PC-9 (cell line): ENCODE measurements at regions not wholly inside any gene's neighbourhood (a gene's known extent, or its start where the extent isn't known, plus 50 kb on each side); places are given as distances from the start of the nearest gene placed in this dataset.

Experiments
- BruUV-seq: library from RNA; stranded (reverse); fragments of 400-500 nt; replicated peaks from 2 replicates; lab custom pipeline; 2021; lab: Mats Ljungman, UMichigan
- CTCF ChIA-PET: fragments of 300-600 bp; sonication (Branson Sonifier 250); formaldehyde crosslinking; loops from one replicate; lab custom pipeline; 2022; ENCODE audit warnings: antibody characterized with exemption; lab: Charles Lee
- POLR2A ChIA-PET: fragments of 300-600 bp; sonication (Branson Sonifier 250); formaldehyde crosslinking; loops from one replicate; lab custom pipeline; 2022; ENCODE audit warnings: antibody characterized with exemption; ENCODE audit not compliant: unreplicated experiment; lab: Charles Lee
- DNase-seq, 2 experiments: peaks; one replicate each; pipeline versions ENCODE4 v3.0.0 to v3.0.0-alpha.2; 2015 to 2022; ENCODE audit warnings: mixed read lengths in 1 of 2
- H2AFZ ChIP-seq: fragments of 200-600 bp; sonication (generic); 2 replicates; pipeline ENCODE4 v1.8.1; 2017; ENCODE audit warnings: antibody characterized with exemption
- H3F3A ChIP-seq: fragments of 200-600 bp; sonication (generic); 2 replicates; pipeline ENCODE4 v1.8.1; 2017; ENCODE audit warnings: antibody characterized with exemption, mild to moderate bottlenecking, low read depth; ENCODE audit not compliant: insufficient read depth
- H3K27ac ChIP-seq: fragments of 200-600 bp; sonication (generic); 2 replicates; pipeline ENCODE4 v1.6.1; 2016; ENCODE audit warnings: mixed run types
- H3K27me3 ChIP-seq: fragments of 200-600 bp; sonication (generic); 2 replicates; pipeline ENCODE4 v1.6.1; 2016; ENCODE audit warnings: low read depth, mixed run types; ENCODE audit not compliant: insufficient read depth
- H3K36me3 ChIP-seq: fragments of 200-600 bp; sonication (generic); 2 replicates; pipeline ENCODE4 v1.6.1; 2016; ENCODE audit warnings: low read depth, mixed run types
- H3K4me1 ChIP-seq: fragments of 200-600 bp; sonication (generic); replicated peaks from 2 replicates; pipeline ENCODE4 v1.6.1; 2016; ENCODE audit warnings: mixed run types; ENCODE audit not compliant: insufficient read depth
- H3K4me2 ChIP-seq: fragments of 200-600 bp; sonication (generic); 2 replicates; pipeline ENCODE4 v1.6.1; 2017; ENCODE audit warnings: mixed run types
- H3K4me3 ChIP-seq: fragments of 200-600 bp; sonication (generic); 2 replicates; pipeline ENCODE4 v1.6.1; 2016; ENCODE audit warnings: mixed run types
- H3K79me2 ChIP-seq: fragments of 200-600 bp; sonication (generic); 2 replicates; pipeline ENCODE4 v1.6.1; 2017; ENCODE audit warnings: low read depth, mixed run types
- H3K9me2 ChIP-seq: fragments of 200-600 bp; sonication (generic); 2 replicates; pipeline ENCODE4 v1.8.1; 2017; ENCODE audit warnings: mild to moderate bottlenecking; ENCODE audit not compliant: insufficient read depth
- H3K9me3 ChIP-seq: fragments of 200-600 bp; sonication (generic); 2 replicates; pipeline ENCODE4 v1.8.1; 2016; ENCODE audit warnings: low read depth; ENCODE audit not compliant: insufficient read depth
- H4K20me1 ChIP-seq: fragments of 200-600 bp; sonication (generic); 2 replicates; pipeline ENCODE4 v1.8.1; 2017; ENCODE audit not compliant: insufficient read depth
- EZH2 ChIP-seq: fragments of 200-600 bp; sonication (generic); IDR thresholded peaks from 2 replicates; pipeline ENCODE4 v1.8.0; 2017; ENCODE audit warnings: antibody characterized with exemption, low read depth
- intact Hi-C: fragments of 100-400 bp; cut with micrococcal nuclease; formaldehyde crosslinking; loops from one replicate; pipeline ENCODE4 v1.10.0; 2022; ENCODE audit not compliant: unreplicated experiment
- TF ChIP-seq, protein P1 (sequence below): fragments of 200-600 bp; sonication (generic); conservative IDR thresholded peaks from 2 replicates; pipeline ENCODE4 v1.6.1; 2017; ENCODE audit warnings: mixed run types, antibody characterized with exemption, mild to moderate bottlenecking, moderate library complexity

DNA sequence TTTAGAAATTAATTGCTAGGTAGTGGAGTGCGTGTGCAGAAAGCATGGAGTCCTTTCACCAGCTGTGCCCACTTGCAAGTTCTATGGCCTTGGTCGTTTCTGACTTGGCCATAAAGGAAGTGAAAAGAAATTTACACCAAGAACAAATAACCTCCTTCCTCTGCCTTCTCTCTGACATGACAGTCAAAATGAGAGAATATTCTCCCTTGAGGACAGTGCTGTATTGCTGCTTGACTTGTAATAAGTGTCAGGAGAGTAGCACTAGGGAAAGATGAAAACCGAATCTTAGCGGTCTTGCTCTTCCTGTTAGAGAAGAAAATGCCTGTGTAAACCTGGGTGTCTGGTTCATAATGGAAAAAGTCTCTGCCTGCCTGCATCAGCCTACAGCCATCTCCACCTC, 333.1 kb upstream of the RAG2 start:
- CTCF ChIA-PET = no interaction called here
- H2AFZ ChIP-seq = no peak overlapping the region

DNA sequence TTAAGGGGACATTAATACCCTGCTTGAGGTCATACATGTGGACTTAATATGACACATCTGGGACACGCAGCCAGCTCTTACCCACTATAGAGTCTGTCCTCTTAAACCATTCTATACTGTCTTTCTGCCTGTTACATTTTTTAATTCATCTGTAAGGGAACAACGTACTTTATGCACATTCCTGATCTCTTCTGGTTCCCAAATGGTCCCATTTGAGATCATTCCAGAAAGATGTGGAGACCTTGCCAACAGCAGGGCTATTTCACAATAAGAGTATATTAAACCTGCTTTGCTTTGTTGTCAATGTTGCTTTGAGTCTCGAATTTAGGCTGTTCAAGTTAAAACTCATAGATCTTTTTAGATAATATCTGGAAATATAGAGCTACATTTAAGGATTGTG, 332.2 kb upstream of the RAG2 start:
- no peaks in the 10 kb centered on the region for H3K36me3 ChIP-seq
- no peaks in the 10 kb centered on the region for H3K4me1 ChIP-seq
- no peak overlapping the region for H3K27ac ChIP-seq
- H3K4me3 ChIP-seq = no peak overlapping the region
- no peak overlapping the region for H2AFZ ChIP-seq
- no peaks in the 10 kb centered on the region for H3K79me2 ChIP-seq
- H3K4me2 ChIP-seq = no peak overlapping the region
- H4K20me1 ChIP-seq = no peaks in the 10 kb centered on the region
- peaks cover 6% of the 10 kb centered on the region; the same call in 1 of the 2 replicates for H3K27me3 ChIP-seq
- no TSS peak for BruUV-seq
- no peaks in the 10 kb centered on the region for H3F3A ChIP-seq
- intact Hi-C loops = no loop called here
- CTCF ChIA-PET = no interaction called here
- TF ChIP-seq EZH2 = no peak
- TF ChIP-seq, protein P1, sequence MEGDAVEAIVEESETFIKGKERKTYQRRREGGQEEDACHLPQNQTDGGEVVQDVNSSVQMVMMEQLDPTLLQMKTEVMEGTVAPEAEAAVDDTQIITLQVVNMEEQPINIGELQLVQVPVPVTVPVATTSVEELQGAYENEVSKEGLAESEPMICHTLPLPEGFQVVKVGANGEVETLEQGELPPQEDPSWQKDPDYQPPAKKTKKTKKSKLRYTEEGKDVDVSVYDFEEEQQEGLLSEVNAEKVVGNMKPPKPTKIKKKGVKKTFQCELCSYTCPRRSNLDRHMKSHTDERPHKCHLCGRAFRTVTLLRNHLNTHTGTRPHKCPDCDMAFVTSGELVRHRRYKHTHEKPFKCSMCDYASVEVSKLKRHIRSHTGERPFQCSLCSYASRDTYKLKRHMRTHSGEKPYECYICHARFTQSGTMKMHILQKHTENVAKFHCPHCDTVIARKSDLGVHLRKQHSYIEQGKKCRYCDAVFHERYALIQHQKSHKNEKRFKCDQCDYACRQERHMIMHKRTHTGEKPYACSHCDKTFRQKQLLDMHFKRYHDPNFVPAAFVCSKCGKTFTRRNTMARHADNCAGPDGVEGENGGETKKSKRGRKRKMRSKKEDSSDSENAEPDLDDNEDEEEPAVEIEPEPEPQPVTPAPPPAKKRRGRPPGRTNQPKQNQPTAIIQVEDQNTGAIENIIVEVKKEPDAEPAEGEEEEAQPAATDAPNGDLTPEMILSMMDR = no peak
- no peaks in the 10 kb centered on the region for H3K9me3 ChIP-seq
- no peak for DNase-seq
- POLR2A ChIA-PET = no interaction called here
- H3K9me2 ChIP-seq = no peaks in the 10 kb centered on the region

More for the DNA sequence above, 333.1 kb upstream of the RAG2 start:
- Histone ChIP-seq H3K4me2 (no peak overlapping the region), H3K9me2 (no peaks in the 10 kb centered on the region), H3F3A (no peaks in the 10 kb centered on the region), H3K27me3 (peaks cover 6% of the 10 kb centered on the region; the same call in 1 of the 2 replicates), H3K27ac (no peak overlapping the region), H4K20me1 (no peaks in the 10 kb centered on the region), H3K36me3 (no peaks in the 10 kb centered on the region), H3K4me3 (no peak overlapping the region), H3K9me3 (no peaks in the 10 kb centered on the region), H3K79me2 (no peaks in the 10 kb centered on the region), H3K4me1 (no peaks in the 10 kb centered on the region)
- intact Hi-C loops = no loop called here
- no peak for TF ChIP-seq EZH2
- TF ChIP-seq, protein P1 = no peak
- BruUV-seq = no TSS peak
- no peak for DNase-seq
- POLR2A ChIA-PET = no interaction called here

DNA sequence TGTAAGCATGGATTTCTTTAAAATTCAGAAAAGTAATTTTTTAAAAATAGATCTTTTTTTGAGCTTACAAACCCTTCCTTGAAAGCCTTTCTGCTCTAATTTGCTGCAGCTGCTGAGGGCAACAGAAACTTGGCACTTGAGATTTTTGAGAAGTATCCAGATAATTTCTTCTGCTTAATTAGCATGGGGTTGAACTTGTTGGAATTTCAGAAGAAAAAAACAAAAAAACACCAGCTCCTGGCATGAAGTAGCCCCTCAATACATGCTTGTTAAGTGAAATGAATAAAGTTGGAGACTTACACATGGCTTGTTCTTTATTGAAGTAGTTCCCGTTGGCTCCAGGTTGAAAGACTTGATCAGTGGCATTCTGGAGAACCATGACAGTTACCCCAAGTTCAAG, 331.4 kb upstream of the RAG2 start:
- H3K27me3 ChIP-seq = peaks cover 6% of the 10 kb centered on the region; the same call in 1 of the 2 replicates
- no peaks in the 10 kb centered on the region for H3K9me3 ChIP-seq
- no TSS peak for BruUV-seq
- no peak overlapping the region for H2AFZ ChIP-seq
- no peak for DNase-seq
- no peaks in the 10 kb centered on the region for H3K9me2 ChIP-seq
- H3K79me2 ChIP-seq = no peaks in the 10 kb centered on the region
- no peaks in the 10 kb centered on the region for H3F3A ChIP-seq
- no peak overlapping the region for H3K4me3 ChIP-seq
- no peaks in the 10 kb centered on the region for H4K20me1 ChIP-seq
- POLR2A ChIA-PET = no interaction called here
- no peak overlapping the region for H3K27ac ChIP-seq
- intact Hi-C loops = no loop called here
- TF ChIP-seq, protein P1 = no peak
- TF ChIP-seq EZH2 = no peak
- no peaks in the 10 kb centered on the region for H3K4me1 ChIP-seq
- no peak overlapping the region for H3K4me2 ChIP-seq
- CTCF ChIA-PET = no interaction called here
- no peaks in the 10 kb centered on the region for H3K36me3 ChIP-seq
